Bronchial epithelial cell (primary cell): ENCODE measurements at regions not wholly inside any gene's neighbourhood (a gene's known extent, or its start where the extent isn't known, plus 50 kb on each side); places are given as distances from the start of the nearest gene placed in this dataset.
A peak's percentile ranks its signal among the peaks of the same experiment; 100 is the strongest.

Source experiments
- DNase-seq: peaks from one replicate; pipeline ENCODE4 v3.0.0-alpha.2; 2010; ENCODE audit warnings: low read depth
- FAIRE-seq: peaks from 2 replicates; lab custom pipeline; 2011; peaks lifted over from hg19 to GRCh38; lab: Jason Lieb, UNC
- H3K27me3 ChIP-seq: 2 replicates; pipeline ENCODE4 v1.5.1; 2011; ENCODE audit warnings: low read length; ENCODE audit not compliant: control insufficient read depth, insufficient read depth
- H3K36me3 ChIP-seq: 2 replicates; pipeline ENCODE4 v1.5.1; 2011; ENCODE audit warnings: low read length; ENCODE audit not compliant: control insufficient read depth, insufficient read depth
- H3K4me3 ChIP-seq: 2 replicates; pipeline ENCODE4 v1.5.1; 2011; ENCODE audit warnings: mild to moderate bottlenecking, low read depth, low read length, control low read depth
- TF ChIP-seq, protein P1 (sequence below): IDR thresholded peaks from 2 replicates; pipeline ENCODE4 v1.5.1; 2011; ENCODE audit warnings: mild to moderate bottlenecking, moderate library complexity, low read length, control low read depth, inconsistent platforms; ENCODE audit not compliant: insufficient read depth, severe bottlenecking

DNA sequence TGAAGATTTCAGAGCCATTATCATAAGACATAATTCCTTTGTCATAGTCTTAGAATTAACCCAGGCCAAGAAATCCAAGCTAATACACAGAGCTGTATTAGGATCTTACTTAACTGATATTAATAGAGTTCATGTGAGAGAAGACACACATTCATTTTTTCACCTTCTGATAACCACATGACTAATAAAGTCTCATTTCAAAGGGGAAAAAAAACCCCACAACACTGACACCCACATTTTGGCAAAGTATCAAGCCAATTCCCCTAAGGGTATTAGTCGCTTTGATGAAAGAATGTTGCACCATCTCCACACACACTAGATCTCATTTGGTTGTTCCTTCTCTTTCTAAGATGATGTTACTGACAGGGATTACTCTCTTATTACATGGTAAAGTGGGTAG, 344.4 kb upstream of the ESRRG start:
- peak; percentile 85 for DNase-seq
- FAIRE-seq, result no peak
- H3K36me3 ChIP-seq, result no peaks in the 10 kb centered on the region
- H3K4me3 ChIP-seq, result no peak overlapping the region
- H3K27me3 ChIP-seq, result no peaks in the 10 kb centered on the region
- TF ChIP-seq, protein P1, sequence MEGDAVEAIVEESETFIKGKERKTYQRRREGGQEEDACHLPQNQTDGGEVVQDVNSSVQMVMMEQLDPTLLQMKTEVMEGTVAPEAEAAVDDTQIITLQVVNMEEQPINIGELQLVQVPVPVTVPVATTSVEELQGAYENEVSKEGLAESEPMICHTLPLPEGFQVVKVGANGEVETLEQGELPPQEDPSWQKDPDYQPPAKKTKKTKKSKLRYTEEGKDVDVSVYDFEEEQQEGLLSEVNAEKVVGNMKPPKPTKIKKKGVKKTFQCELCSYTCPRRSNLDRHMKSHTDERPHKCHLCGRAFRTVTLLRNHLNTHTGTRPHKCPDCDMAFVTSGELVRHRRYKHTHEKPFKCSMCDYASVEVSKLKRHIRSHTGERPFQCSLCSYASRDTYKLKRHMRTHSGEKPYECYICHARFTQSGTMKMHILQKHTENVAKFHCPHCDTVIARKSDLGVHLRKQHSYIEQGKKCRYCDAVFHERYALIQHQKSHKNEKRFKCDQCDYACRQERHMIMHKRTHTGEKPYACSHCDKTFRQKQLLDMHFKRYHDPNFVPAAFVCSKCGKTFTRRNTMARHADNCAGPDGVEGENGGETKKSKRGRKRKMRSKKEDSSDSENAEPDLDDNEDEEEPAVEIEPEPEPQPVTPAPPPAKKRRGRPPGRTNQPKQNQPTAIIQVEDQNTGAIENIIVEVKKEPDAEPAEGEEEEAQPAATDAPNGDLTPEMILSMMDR, result no peak

DNA sequence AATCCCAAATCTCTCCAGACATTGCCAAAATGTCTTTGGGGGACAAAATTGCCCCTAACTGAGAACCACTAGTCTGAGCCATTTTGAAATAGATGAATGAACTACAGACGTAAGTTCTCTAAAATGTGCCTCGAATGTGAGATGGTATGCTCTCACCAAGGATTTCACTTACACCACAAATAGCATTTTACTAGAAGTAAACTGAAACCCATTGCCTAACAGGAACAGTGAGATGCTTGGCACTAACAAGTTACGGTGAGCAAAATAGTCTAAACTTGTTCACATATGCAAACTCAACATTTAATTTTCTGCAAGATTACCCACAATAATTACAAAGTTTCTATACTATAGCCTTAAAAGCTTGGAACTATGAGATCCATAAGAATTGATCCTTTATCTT, 343.6 kb upstream of the ESRRG start:
- Histone ChIP-seq H3K27me3 (no peaks in the 10 kb centered on the region), H3K4me3 (no peak overlapping the region), H3K36me3 (no peaks in the 10 kb centered on the region)
- FAIRE-seq (no peak), DNase-seq (no peak)
- TF ChIP-seq, protein P1, result no peak

DNA sequence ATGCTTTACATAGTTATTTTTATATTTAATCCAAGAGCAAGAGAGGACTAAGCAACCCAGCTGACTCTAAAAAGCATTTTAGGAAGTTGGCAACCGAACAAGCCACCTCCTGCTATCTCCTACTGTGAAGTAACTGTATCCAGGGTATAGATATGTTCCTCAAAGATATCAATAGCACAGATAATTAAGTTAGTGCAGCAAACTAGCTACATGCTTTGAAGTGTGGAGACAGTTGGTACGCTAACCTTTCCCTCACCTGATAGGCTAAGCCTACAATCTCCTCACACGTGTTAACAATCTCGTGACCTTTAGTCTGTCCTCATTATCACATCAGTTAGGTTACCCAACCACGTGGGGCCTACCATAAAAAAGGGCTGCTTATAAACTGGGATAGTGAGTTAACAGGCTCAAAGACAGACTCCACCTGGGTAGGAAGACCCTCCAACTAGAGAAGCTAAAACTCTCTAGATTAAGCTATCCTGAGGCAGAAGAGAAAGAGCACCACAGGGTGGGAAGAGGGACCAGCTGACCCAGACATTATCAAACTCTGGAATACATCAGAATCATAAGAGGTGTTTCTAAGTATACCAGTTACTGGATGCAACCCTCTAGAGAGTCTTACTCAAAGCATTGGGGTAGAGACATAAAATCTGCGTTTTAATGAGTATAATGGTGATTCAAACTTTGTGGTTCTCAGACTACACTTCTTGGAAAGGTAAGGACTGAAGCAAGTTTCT, 340.1 kb upstream of the ESRRG start:
- TF ChIP-seq, protein P1, result no peak
- H3K27me3 ChIP-seq, result no peaks in the 10 kb centered on the region

DNA sequence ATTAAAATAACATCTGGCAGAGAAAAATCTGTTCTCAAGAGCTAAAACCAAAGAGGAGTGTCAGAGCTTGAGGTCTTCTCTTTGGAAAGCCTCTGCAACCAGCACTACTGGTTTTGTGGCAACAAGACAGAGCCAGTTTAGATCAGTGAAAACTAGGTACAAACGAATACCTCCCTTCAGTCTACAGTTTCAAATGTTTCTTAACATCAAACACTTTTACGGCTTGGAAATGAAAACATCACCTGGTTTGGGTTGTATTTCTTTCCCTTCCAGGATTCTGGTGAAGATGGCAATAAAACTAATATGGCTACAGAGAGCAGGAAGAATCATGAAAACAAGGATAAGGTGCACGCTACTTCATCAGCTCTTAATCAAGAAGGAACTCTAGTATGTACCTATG, 339.4 kb upstream of the ESRRG start:
- TF ChIP-seq, protein P1, result no peak
- no peak overlapping the region for H3K4me3 ChIP-seq
- DNase-seq (no peak), FAIRE-seq (no peak)
- no peaks in the 10 kb centered on the region for H3K36me3 ChIP-seq
- H3K27me3 ChIP-seq, result no peaks in the 10 kb centered on the region

More for the DNA sequence above, 340.1 kb upstream of the ESRRG start:
- Histone ChIP-seq H3K36me3 (no peaks in the 10 kb centered on the region), H3K4me3 (no peak overlapping the region)
- DNase-seq (no peak), FAIRE-seq (no peak)

DNA sequence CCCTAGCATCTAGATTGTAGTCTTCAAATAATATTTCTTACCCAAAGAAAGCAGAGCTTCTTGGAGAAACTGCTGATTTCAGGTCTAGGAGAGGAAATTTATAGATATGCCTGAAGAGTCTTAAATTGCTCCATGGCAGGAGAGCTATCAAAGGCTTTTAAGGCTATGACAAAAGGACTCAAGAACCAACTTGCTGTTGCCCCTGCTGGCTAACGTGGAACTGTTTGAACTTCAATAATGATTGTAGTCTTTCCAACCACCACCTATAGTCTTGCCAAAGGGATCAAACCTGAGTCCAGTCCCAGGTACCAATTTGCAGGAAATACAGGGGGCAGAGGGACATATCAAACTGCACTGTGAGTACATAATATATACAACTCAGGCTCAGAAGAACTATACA, 336.2 kb upstream of the ESRRG start:
- FAIRE-seq, result no peak
- H3K36me3 ChIP-seq, result no peaks in the 10 kb centered on the region

More for the DNA sequence above, 336.2 kb upstream of the ESRRG start:
- no peaks in the 10 kb centered on the region for H3K27me3 ChIP-seq
- DNase-seq, result no peak
- no peak overlapping the region for H3K4me3 ChIP-seq
- TF ChIP-seq, protein P1, result no peak
